Activated naive CD4-positive, alpha-beta T cell treated with anti-CD3 and anti-CD28 coated beads, Interleukin-2, amount 10 ng/mL, durations not matched to agents 7 days and 5 days (primary cell): ENCODE measurements at regions not wholly inside any gene's neighbourhood (a gene's known extent, or its start where the extent isn't known, plus 50 kb on each side); places are given as distances from the start of the nearest gene placed in this dataset.

Experiments
- CTCF ChIA-PET: fragments of 350-600 bp; sonication (Branson Sonifier 250); formaldehyde crosslinking; loops from one replicate; lab custom pipeline; 2021; ENCODE audit warnings: antibody characterized with exemption; lab: Charles Lee
- DNase-seq: peaks from one replicate; pipeline ENCODE4 v3.0.0-alpha.2; 2020
- H3K27ac Mint-ChIP-seq: one replicate; pipeline ENCODE4 v1.8.0; 2021; ENCODE audit warnings: mild to moderate bottlenecking, moderate library complexity, mixed read lengths
- H3K27me3 Mint-ChIP-seq: one replicate; pipeline ENCODE4 v1.8.0; 2021; ENCODE audit warnings: mild to moderate bottlenecking, mixed read lengths
- H3K36me3 Mint-ChIP-seq: one replicate; pipeline ENCODE4 v1.8.0; 2021; ENCODE audit warnings: mixed read lengths
- H3K4me1 Mint-ChIP-seq: one replicate; pipeline ENCODE4 v1.8.0; 2021; ENCODE audit warnings: mixed read lengths
- H3K4me3 Mint-ChIP-seq: one replicate; pipeline ENCODE4 v1.8.0; 2021; ENCODE audit warnings: mild to moderate bottlenecking, moderate library complexity, mixed read lengths
- H3K9me3 Mint-ChIP-seq: one replicate; pipeline ENCODE4 v1.8.0; 2021; ENCODE audit warnings: mixed read lengths

DNA sequence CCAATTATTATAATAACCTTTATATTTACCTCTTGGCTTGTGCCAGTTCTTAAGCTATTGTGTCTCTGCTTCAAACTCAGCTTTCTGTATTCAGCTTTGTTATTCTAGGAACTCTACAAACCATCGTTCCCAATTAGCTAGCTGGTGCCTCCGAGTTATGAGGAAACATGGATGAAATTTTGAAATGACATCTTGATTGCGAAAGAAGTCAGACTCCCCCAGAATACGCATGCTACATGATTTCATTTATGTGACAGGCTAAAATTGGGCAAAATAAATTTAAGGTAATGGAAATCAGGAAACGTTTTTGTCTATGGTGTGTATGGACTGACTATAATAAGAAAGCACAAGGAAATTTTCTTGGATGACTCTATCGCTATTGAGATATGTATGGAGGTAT lies 256.8 kb upstream of the NCAM2 start:
- no peak overlapping the region for H3K4me3 Mint-ChIP-seq
- H3K9me3 Mint-ChIP-seq = peaks cover 23% of the 10 kb centered on the region
- H3K36me3 Mint-ChIP-seq = no peaks in the 10 kb centered on the region
- no peak overlapping the region for H3K27ac Mint-ChIP-seq
- DNase-seq = no peak
- H3K4me1 Mint-ChIP-seq = no peaks in the 10 kb centered on the region
- CTCF ChIA-PET = no interaction called here
- no peaks in the 10 kb centered on the region for H3K27me3 Mint-ChIP-seq

DNA sequence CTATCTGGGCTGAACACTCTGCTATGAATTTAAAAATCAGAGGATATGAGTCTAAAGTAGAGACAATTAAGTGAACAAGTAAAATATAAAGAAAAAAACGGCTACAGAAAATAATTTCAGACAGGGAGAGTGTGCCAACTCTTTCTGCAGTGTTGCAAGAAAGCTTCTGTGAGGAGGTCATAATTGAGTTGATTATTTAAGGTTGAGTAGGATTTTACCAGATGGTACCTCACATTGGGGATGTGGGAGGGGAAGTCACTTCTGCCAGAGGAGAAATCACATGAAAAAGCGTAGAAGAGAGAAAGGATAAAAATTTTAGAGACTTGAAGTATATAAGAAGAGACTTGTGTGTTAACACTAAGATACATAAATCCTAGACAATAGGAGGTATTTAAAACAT lies 238.0 kb upstream of the NCAM2 start:
- H3K9me3 Mint-ChIP-seq = peaks cover 3% of the 10 kb centered on the region
- no peak overlapping the region for H3K27ac Mint-ChIP-seq
- H3K4me1 Mint-ChIP-seq = no peaks in the 10 kb centered on the region
- H3K4me3 Mint-ChIP-seq = no peak overlapping the region
- no peak for DNase-seq
- no peaks in the 10 kb centered on the region for H3K36me3 Mint-ChIP-seq
- H3K27me3 Mint-ChIP-seq = no peaks in the 10 kb centered on the region
- CTCF ChIA-PET = no interaction called here

DNA sequence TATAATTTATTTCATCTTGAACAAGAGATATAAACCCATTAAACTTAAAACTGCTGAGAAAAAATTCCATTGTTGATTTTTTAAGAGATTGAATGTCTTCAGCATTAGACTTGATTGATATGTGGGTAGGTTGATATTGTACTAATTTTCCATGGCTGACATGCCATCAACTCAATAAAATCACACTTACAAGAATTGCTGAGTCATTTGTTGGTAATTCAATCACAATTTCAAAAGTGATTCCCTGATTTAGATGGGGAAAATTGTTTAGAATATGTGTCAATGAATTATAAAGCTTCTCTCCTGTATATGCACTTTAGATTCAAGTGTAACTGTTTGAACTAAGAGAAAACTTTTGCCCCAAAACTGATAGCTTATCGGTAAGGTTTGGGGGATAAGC lies 223.5 kb upstream of the NCAM2 start:
- CTCF ChIA-PET = no interaction called here
- H3K9me3 Mint-ChIP-seq = peaks cover 19% of the 10 kb centered on the region
- no peak overlapping the region for H3K27ac Mint-ChIP-seq
- H3K36me3 Mint-ChIP-seq = no peaks in the 10 kb centered on the region
- no peaks in the 10 kb centered on the region for H3K27me3 Mint-ChIP-seq
- H3K4me3 Mint-ChIP-seq = no peak overlapping the region
- no peaks in the 10 kb centered on the region for H3K4me1 Mint-ChIP-seq
- DNase-seq = no peak

DNA sequence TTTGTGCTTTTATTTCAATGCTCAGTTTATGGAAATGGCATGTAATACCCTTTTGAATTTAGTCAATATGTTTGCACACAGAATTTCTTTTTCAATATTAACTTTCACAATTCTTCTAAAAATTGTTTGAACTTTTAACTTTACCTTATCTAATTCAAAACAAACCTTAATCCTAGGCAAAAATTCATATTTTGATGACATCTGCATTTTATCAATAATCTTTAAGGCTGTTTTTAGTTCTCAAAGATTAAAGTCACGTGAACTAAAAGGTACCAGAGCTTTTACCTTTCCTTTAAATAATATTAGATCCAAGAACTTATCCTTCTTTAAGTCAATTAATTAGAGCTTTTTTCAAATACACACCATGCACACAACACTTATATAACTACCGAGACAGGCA lies 218.9 kb upstream of the NCAM2 start:
- DNase-seq = no peak
- Mint-ChIP-seq H3K27me3 (no peaks in the 10 kb centered on the region), H3K27ac (no peak overlapping the region), H3K9me3 (peaks cover 13% of the 10 kb centered on the region), H3K4me3 (no peak overlapping the region), H3K4me1 (no peaks in the 10 kb centered on the region), H3K36me3 (no peaks in the 10 kb centered on the region)
- CTCF ChIA-PET = no interaction called here

DNA sequence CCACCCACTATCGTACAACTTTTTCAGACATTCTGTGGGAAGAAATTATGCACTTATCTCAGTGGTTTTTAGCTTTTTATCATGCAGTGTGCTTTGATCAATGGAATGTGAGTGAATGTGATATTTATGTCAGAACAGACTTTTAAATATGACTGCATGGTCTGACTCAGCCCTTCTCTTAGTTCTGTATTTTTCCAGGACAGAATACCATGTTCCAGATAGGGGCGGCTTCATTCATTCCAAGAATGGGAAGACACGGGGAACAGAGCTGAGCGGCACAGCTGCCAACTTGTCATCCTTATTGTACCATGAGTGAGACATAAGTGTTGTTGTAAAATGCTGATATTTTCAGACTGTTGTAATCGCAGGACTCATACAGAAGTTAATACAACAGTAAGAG lies 214.6 kb upstream of the NCAM2 start:
- CTCF ChIA-PET = no interaction called here
- no peak for DNase-seq
- no peaks in the 10 kb centered on the region for H3K36me3 Mint-ChIP-seq
- H3K27ac Mint-ChIP-seq = no peak overlapping the region
- no peaks in the 10 kb centered on the region for H3K27me3 Mint-ChIP-seq
- no peaks in the 10 kb centered on the region for H3K4me1 Mint-ChIP-seq
- peaks cover 12% of the 10 kb centered on the region for H3K9me3 Mint-ChIP-seq
- no peak overlapping the region for H3K4me3 Mint-ChIP-seq

DNA sequence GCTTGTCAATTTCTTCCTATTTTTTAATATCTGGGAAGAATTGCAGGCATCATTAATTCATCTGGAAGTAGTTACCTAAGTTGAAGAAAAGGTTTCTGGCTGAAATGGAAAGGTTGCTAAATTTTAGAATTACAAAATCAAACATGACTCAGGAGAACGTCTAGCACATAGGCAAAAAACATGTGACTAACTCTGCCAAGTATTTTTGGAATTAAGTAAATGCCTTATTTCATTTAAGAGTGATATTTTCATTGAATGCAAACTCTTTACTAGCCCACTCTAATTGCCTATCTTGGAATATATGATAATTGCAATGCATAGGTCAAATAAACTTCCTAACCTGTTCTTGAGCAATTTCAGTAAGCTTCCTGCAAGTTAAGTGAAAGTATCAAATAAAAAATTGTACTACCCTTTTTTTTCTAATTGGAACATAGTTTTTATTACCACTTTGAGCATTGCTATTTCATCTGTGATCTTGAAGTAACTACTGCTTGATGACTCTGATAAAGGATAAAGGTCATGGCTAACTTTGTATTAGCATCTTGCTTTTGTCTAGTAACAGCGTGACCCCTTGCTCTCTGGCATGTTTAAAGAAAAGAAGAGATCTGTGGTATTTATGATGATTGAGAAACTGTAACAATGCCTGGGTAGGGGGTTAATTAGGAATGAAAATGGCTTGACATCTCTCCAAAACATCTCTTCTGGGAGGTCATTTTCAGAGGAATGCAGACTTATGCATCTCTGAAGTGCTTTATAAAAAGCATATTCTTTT lies 208.3 kb upstream of the NCAM2 start:
- CTCF ChIA-PET = no interaction called here

DNA sequence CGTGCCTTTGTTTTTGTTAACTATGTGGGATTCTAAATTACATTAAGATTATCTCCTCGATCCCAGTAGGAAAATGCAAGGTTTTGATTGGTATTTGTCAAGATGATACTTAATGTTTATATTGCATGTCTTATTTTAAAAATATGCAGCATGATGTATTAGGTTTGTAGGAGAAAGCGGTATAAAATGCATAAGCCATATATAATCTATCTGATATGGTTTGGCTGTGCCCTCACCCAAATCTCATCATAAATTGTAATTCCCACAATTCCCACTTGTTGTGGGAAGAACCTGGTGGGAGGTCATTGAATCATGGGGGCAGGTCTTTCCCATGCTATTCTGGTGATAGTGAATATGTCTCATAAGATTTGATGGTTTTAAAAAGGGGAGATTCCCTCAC lies 198.1 kb upstream of the NCAM2 start:
- H3K27ac Mint-ChIP-seq = no peak overlapping the region
- no peaks in the 10 kb centered on the region for H3K4me1 Mint-ChIP-seq
- H3K9me3 Mint-ChIP-seq = peaks cover 9% of the 10 kb centered on the region
- H3K4me3 Mint-ChIP-seq = no peak overlapping the region
- H3K27me3 Mint-ChIP-seq = no peaks in the 10 kb centered on the region
- no peak for DNase-seq
- CTCF ChIA-PET = no interaction called here
- H3K36me3 Mint-ChIP-seq = no peaks in the 10 kb centered on the region

More for the DNA sequence above, 208.3 kb upstream of the NCAM2 start:
- Mint-ChIP-seq H3K4me1 (no peaks in the 10 kb centered on the region), H3K27ac (no peak overlapping the region), H3K27me3 (no peaks in the 10 kb centered on the region), H3K4me3 (no peak overlapping the region), H3K36me3 (no peaks in the 10 kb centered on the region), H3K9me3 (peaks cover 9% of the 10 kb centered on the region)
- no peak for DNase-seq

DNA sequence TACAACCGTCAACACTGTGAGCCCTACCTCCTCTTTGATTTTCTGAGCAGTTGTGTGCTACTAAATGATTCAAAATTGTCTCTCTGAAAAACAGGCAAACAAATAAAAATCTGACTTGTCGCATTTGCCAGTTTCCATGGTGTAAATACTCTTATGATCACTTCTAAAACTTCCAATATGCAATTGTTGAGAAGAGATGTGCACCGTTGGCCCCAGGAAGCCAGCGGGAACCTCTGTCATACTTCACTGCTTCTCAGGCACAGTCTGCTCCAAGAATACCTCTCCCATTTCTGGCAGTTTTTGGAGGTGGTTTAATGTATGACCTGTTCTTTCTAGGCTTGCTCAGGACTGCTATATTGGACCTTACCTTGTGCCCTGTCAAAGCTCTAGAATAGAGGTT lies 196.0 kb upstream of the NCAM2 start:
- Mint-ChIP-seq H3K27ac (no peak overlapping the region), H3K36me3 (no peaks in the 10 kb centered on the region), H3K9me3 (peaks cover 5% of the 10 kb centered on the region), H3K27me3 (no peaks in the 10 kb centered on the region), H3K4me3 (no peak overlapping the region), H3K4me1 (no peaks in the 10 kb centered on the region)
- no peak for DNase-seq
- CTCF ChIA-PET = no interaction called here

DNA sequence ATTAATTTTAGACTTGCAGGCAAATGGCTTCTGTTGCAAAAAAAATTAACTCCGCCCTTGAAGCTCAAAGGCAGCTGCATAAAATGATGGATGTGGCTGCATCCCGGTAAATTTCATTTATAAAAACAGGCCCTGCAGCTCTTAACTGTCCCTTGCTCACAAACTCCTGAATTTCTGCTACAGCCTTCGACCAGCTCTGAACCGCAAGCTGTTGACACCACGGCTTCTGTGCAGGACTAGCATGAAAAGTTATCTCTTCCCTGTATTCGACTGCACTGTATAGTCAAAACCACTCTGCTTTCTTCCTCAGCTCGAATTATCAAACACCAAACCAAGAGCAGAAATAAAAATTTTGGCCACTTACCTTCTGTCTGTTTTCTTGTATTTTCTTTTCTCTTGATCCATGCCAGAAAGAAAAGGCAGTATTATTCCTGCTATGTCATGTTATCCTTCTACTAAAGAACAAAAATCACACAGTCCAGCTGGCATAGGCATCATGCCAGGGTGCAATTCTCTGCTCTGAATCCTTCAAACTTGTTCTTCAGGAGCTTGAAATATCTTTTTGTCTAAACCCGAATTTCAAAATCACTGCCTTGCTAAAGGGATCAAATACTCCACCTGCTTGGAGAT lies 195.5 kb upstream of the NCAM2 start:
- CTCF ChIA-PET = no interaction called here
- Mint-ChIP-seq H3K4me3 (no peak overlapping the region), H3K27ac (no peak overlapping the region), H3K36me3 (no peaks in the 10 kb centered on the region), H3K27me3 (no peaks in the 10 kb centered on the region), H3K4me1 (no peaks in the 10 kb centered on the region), H3K9me3 (peaks cover 5% of the 10 kb centered on the region)
- DNase-seq = no peak

DNA sequence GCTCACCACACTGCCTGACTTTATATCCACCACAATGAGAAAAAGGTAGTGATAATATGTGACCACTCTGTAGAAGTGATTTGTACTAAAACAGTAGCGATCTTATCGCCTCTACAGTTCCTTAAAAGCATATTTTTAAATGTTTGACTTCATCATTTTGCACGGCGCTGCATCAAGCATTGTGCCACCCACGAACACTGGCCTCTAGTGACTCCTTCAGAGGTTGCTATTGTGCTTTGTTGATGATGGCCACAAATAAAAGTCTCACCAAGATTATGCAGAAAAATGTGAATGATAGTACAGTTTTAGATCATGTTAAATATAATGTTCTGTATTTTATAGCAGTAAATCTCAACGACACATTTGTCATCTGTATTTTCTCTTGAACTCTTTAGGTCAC lies 186.5 kb upstream of the NCAM2 start:
- H3K36me3 Mint-ChIP-seq = no peaks in the 10 kb centered on the region
- H3K9me3 Mint-ChIP-seq = peaks cover 12% of the 10 kb centered on the region
- CTCF ChIA-PET = no interaction called here
- H3K4me1 Mint-ChIP-seq = no peaks in the 10 kb centered on the region
- H3K27me3 Mint-ChIP-seq = no peaks in the 10 kb centered on the region
- H3K4me3 Mint-ChIP-seq = no peak overlapping the region
- no peak overlapping the region for H3K27ac Mint-ChIP-seq
- no peak for DNase-seq

DNA sequence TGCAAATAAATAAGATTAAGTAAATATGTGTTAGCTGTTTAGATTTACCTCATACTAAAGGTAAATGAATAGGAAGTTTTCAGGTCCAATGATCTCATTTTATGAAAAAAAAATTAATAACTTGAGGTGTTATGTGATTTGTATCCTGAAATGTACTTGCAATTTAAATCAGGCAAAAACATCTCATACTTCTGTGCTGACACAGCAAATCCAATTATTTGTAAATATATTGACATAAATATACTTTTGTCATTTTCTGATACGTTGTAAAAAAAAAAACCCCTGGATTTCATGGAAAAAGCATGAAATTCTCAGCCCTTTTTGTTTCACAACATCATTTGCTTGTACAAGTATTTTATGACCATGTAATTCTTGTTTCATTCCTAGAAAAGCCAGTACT lies 184.1 kb upstream of the NCAM2 start:
- H3K4me1 Mint-ChIP-seq = no peaks in the 10 kb centered on the region
- H3K4me3 Mint-ChIP-seq = no peak overlapping the region
- DNase-seq = no peak
- H3K36me3 Mint-ChIP-seq = no peaks in the 10 kb centered on the region
- no peaks in the 10 kb centered on the region for H3K27me3 Mint-ChIP-seq
- H3K27ac Mint-ChIP-seq = no peak overlapping the region
- CTCF ChIA-PET = no interaction called here
- H3K9me3 Mint-ChIP-seq = peaks cover 17% of the 10 kb centered on the region

DNA sequence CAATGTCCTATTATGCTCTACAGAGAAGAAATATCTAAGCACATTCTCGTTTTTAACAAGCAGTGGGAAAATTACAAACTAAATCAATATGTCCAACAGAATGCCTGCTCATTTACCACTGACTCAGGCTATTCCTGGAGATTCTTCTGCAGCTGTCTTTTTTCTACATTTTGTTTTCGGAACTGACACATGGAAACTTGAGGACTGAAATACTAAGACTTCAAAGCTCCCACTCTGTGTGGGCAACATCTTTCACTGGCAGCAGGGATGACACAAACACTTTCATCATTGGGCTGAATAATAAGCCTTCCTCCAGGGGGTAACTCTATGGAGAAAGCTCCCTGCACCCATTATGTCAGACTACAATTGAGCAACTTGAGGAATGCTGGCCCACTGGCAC lies 175.5 kb upstream of the NCAM2 start:
- Mint-ChIP-seq H3K9me3 (peaks cover 7% of the 10 kb centered on the region), H3K36me3 (no peaks in the 10 kb centered on the region), H3K4me3 (no peak overlapping the region), H3K27me3 (no peaks in the 10 kb centered on the region), H3K27ac (no peak overlapping the region), H3K4me1 (no peaks in the 10 kb centered on the region)
- CTCF ChIA-PET = no interaction called here
- no peak for DNase-seq

DNA sequence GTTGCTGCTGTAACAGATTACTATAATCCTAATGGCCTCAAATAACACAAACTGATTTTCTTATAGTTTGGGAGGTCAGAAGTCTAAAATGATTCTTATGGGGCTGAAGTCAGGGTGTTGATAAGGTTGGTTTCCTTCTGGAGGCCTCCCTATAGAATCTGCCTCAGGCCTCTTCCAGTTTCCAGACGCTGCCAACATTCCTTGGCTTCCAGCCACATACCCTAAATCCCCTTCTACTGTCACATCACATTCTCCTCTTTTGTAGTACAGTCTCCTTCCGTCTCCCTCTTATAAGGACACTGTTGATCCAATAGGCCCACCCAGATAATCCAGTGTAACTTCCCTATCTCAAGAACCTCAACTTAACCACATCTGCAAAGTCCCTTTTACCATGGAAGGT lies 145.3 kb upstream of the NCAM2 start:
- Mint-ChIP-seq H3K27me3 (no peaks in the 10 kb centered on the region), H3K4me1 (no peaks in the 10 kb centered on the region), H3K36me3 (no peaks in the 10 kb centered on the region), H3K27ac (no peak overlapping the region), H3K4me3 (no peak overlapping the region), H3K9me3 (peaks cover 7% of the 10 kb centered on the region)
- CTCF ChIA-PET = no interaction called here
- DNase-seq = no peak

DNA sequence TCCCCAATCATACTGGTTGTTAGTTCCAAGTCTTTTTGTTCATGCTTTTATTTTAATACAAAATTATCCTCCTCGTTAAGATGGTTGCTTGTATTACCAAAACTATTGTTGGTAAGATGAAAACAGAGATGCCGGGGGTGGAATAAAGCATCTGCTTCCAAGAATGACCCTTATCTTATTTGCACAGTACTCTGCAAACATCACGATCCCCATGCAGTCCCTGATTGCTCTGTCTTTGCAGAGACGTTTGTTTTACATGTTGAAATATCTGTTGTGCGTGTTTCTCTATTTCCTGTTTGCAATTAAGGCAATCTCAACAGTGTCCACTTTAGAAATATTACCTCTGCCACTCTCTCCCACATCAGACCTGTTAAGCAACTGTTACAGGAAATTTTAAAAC lies 141.3 kb upstream of the NCAM2 start:
- Mint-ChIP-seq H3K27me3 (no peaks in the 10 kb centered on the region), H3K4me3 (no peak overlapping the region), H3K36me3 (no peaks in the 10 kb centered on the region), H3K27ac (no peak overlapping the region), H3K4me1 (no peaks in the 10 kb centered on the region), H3K9me3 (peaks cover 10% of the 10 kb centered on the region)
- no peak for DNase-seq
- CTCF ChIA-PET = no interaction called here

DNA sequence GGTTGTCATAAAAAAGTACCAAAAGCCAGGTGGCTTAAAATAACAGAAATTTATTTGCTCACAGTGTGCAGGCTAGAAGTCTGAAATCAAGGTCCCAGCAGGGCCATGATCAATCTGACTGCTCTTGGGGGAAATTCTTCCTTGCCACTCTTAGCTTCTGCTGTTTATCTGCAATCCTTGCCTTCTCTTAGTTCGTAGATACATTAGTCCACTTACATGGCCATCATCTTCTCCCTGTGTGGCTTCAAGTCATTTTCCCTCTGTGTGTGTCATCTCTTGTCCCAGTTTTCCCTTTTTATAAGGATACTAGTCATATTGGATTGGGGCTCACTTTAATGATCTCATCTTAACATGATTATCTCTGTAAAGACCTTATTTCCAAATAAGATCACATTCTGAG lies 124.0 kb upstream of the NCAM2 start:
- H3K36me3 Mint-ChIP-seq = no peaks in the 10 kb centered on the region
- no peak overlapping the region for H3K4me3 Mint-ChIP-seq
- no peaks in the 10 kb centered on the region for H3K9me3 Mint-ChIP-seq
- CTCF ChIA-PET = no interaction called here
- no peaks in the 10 kb centered on the region for H3K4me1 Mint-ChIP-seq
- DNase-seq = no peak
- no peak overlapping the region for H3K27ac Mint-ChIP-seq
- no peaks in the 10 kb centered on the region for H3K27me3 Mint-ChIP-seq
